OCI-LY1 (cell line): ENCODE measurements at regions not wholly inside any gene's neighbourhood (a gene's known extent, or its start where the extent isn't known, plus 50 kb on each side); places are given as distances from the start of the nearest gene placed in this dataset.

Experiments used
- H2AFZ ChIP-seq: fragments of 200-600 bp; sonication (generic), shearing (Covaris generic); 2 replicates; pipeline ENCODE4 v1.6.0; 2014; ENCODE audit warnings: antibody characterized with exemption, mild to moderate bottlenecking, low read length
- H3F3A ChIP-seq: fragments of 200-600 bp; sonication (generic), shearing (Covaris generic); 2 replicates; pipeline ENCODE4 v1.6.0; 2014; ENCODE audit warnings: mild to moderate bottlenecking, antibody characterized with exemption, low read length, moderate library complexity; ENCODE audit not compliant: insufficient read depth
- H3K27ac ChIP-seq: fragments of 200-600 bp; sonication (generic); 2 replicates; pipeline ENCODE4 v1.5.1; 2014; ENCODE audit warnings: low read length, mixed run types, mild to moderate bottlenecking, low read depth; ENCODE audit not compliant: poor library complexity, severe bottlenecking
- H3K27me3 ChIP-seq: fragments of 200-600 bp; sonication (generic); 2 replicates; pipeline ENCODE4 v1.6.0; 2014; ENCODE audit warnings: antibody characterized with exemption, mild to moderate bottlenecking, low read length, moderate library complexity; ENCODE audit not compliant: insufficient read depth
- H3K36me3 ChIP-seq: fragments of 200-600 bp; sonication (generic); 2 replicates; pipeline ENCODE4 v1.6.1; 2014; ENCODE audit warnings: mild to moderate bottlenecking, antibody characterized with exemption, low read length, moderate library complexity, mixed read lengths; ENCODE audit not compliant: insufficient read depth
- H3K4me1 ChIP-seq: fragments of 200-600 bp; sonication (generic); 2 replicates; pipeline ENCODE4 v1.5.1; 2014; ENCODE audit warnings: mild to moderate bottlenecking, low read length, moderate library complexity; ENCODE audit not compliant: insufficient read depth, severe bottlenecking
- H3K4me2 ChIP-seq: fragments of 200-600 bp; sonication (generic), shearing (Covaris generic); 2 replicates; pipeline ENCODE4 v1.6.1; 2014; ENCODE audit warnings: low read length
- H3K4me3 ChIP-seq: fragments of 200-600 bp; sonication (generic); 2 replicates; pipeline ENCODE4 v1.5.1; 2014; ENCODE audit warnings: low read length, low read depth, mild to moderate bottlenecking, mixed read lengths; ENCODE audit not compliant: poor library complexity, severe bottlenecking
- H3K79me2 ChIP-seq: fragments of 200-600 bp; shearing (Covaris generic); 2 replicates; pipeline ENCODE4 v1.6.1; 2016; ENCODE audit warnings: mixed run types, low read length, mixed read lengths; ENCODE audit not compliant: insufficient read depth
- H3K9ac ChIP-seq: fragments of 200-600 bp; sonication (generic), shearing (Covaris generic); 2 replicates; pipeline ENCODE4 v1.6.1; 2014; ENCODE audit warnings: mild to moderate bottlenecking, low read length, mixed read lengths
- H3K9me2 ChIP-seq: fragments of 200-600 bp; sonication (generic), shearing (Covaris generic); 2 replicates; pipeline ENCODE4 v1.6.1; 2014; ENCODE audit warnings: low read depth, mild to moderate bottlenecking, low read length, mixed read lengths
- H3K9me3 ChIP-seq: fragments of 200-600 bp; shearing (Covaris generic); 2 replicates; pipeline ENCODE4 v1.6.1; 2014; ENCODE audit warnings: low read length, mixed read lengths
- H4K20me1 ChIP-seq: fragments of 200-600 bp; sonication (generic), shearing (Covaris generic); 2 replicates; pipeline ENCODE4 v1.6.0; 2016; ENCODE audit warnings: mild to moderate bottlenecking, low read length; ENCODE audit not compliant: insufficient read depth
- CTCF ChIP-seq: fragments of 200-600 bp; sonication (generic), shearing (Covaris generic); IDR thresholded peaks from 2 replicates; pipeline ENCODE4 v1.5.1; 2017; ENCODE audit warnings: mild to moderate bottlenecking, antibody characterized with exemption, low read length, moderate library complexity, mixed read lengths
- EZH2 ChIP-seq: fragments of 200-600 bp; sonication (generic), shearing (Covaris generic); IDR thresholded peaks from 2 replicates; pipeline ENCODE4 v1.8.0; 2017; ENCODE audit warnings: borderline replicate concordance, mixed run types, mild to moderate bottlenecking, antibody characterized with exemption, low read length, moderate library complexity, mixed read lengths

DNA sequence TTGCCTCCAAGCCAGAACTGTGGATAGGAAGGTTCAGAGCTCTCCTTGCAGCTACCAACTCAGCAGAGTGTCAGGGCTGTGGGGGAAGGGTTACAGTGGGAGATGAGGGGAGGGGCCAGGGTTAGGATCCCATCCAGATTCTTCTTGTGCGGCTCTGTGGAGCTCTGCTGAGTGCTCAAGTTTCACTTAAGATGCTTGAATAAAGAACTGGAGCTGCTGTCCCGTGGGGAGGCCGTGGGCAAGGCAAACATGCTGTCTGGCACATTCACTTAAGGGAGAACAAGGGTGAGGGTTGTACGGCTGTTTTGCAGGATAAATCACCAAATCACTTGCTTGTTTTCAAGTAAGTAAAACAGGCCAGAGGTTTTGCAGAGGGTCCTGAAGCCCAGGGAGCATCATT is 197.1 kb downstream of the FAM76B start:
- H3K4me3 ChIP-seq = no peak overlapping the region
- no peaks in the 10 kb centered on the region for H3K36me3 ChIP-seq
- H3K27ac ChIP-seq = no peak overlapping the region
- no peaks in the 10 kb centered on the region for H3K27me3 ChIP-seq
- no peaks in the 10 kb centered on the region for H4K20me1 ChIP-seq
- no peaks in the 10 kb centered on the region for H3K4me1 ChIP-seq
- H2AFZ ChIP-seq = no peak overlapping the region
- H3K9me2 ChIP-seq = no peaks in the 10 kb centered on the region
- H3K9ac ChIP-seq = no peak overlapping the region
- H3K79me2 ChIP-seq = no peaks in the 10 kb centered on the region
- no peaks in the 10 kb centered on the region for H3K9me3 ChIP-seq
- TF ChIP-seq EZH2 (no peak), CTCF (no peak)
- no peak overlapping the region for H3K4me2 ChIP-seq
- no peaks in the 10 kb centered on the region for H3F3A ChIP-seq

- Histone ChIP-seq H3F3A (no peaks in the 10 kb centered on the region), H3K4me1 (no peaks in the 10 kb centered on the region), H3K9ac (no peak overlapping the region), H3K9me2 (no peaks in the 10 kb centered on the region), H3K36me3 (no peaks in the 10 kb centered on the region), H2AFZ (no peak overlapping the region), H3K27ac (no peak overlapping the region), H3K9me3 (no peaks in the 10 kb centered on the region), H3K27me3 (no peaks in the 10 kb centered on the region), H3K4me3 (no peak overlapping the region), H3K79me2 (no peaks in the 10 kb centered on the region), H3K4me2 (no peak overlapping the region), H4K20me1 (no peaks in the 10 kb centered on the region)
- no peak for TF ChIP-seq EZH2
Measured at GRCh38 chr11:95589893-95590612, 199.5 kb downstream of the FAM76B start.

- H2AFZ ChIP-seq = no peak overlapping the region
- H3K27ac ChIP-seq = no peak overlapping the region
- no peaks in the 10 kb centered on the region for H3K4me1 ChIP-seq
- H3K27me3 ChIP-seq = no peaks in the 10 kb centered on the region
- H4K20me1 ChIP-seq = no peaks in the 10 kb centered on the region
- no peaks in the 10 kb centered on the region for H3K79me2 ChIP-seq
- TF ChIP-seq EZH2 = no peak
- no peak for TF ChIP-seq CTCF
- H3K36me3 ChIP-seq = no peaks in the 10 kb centered on the region
- no peaks in the 10 kb centered on the region for H3K9me3 ChIP-seq
- H3F3A ChIP-seq = no peaks in the 10 kb centered on the region
- no peaks in the 10 kb centered on the region for H3K9me2 ChIP-seq
- H3K9ac ChIP-seq = no peak overlapping the region
- H3K4me3 ChIP-seq = no peak overlapping the region
- H3K4me2 ChIP-seq = no peak overlapping the region
Measured at GRCh38 chr11:95588821-95589220, 200.8 kb downstream of the FAM76B start.

GRCh38 chr11:95586661-95587060 is 202.9 kb downstream of the FAM76B start:
- Histone ChIP-seq H3K4me1 (no peaks in the 10 kb centered on the region), H3K9ac (no peak overlapping the region), H3K9me3 (no peaks in the 10 kb centered on the region), H3K9me2 (no peaks in the 10 kb centered on the region), H3K36me3 (no peaks in the 10 kb centered on the region), H3K4me2 (no peak overlapping the region), H3K79me2 (no peaks in the 10 kb centered on the region), H3K27me3 (no peaks in the 10 kb centered on the region), H3K27ac (no peak overlapping the region), H3F3A (no peaks in the 10 kb centered on the region), H3K4me3 (no peak overlapping the region), H2AFZ (no peak overlapping the region), H4K20me1 (no peaks in the 10 kb centered on the region)
- TF ChIP-seq CTCF (no peak), EZH2 (no peak)
